SKM-1 (cell line): ENCODE measurements at regions not wholly inside any gene's neighbourhood (a gene's known extent, or its start where the extent isn't known, plus 50 kb on each side); places are given as distances from the start of the nearest gene placed in this dataset.

ENCODE experiments used
- DNase-seq: peaks from one replicate; lab custom pipeline; 2025; ENCODE audit not compliant: unreplicated experiment; lab: John Stamatoyannopoulos, UW

DNA sequence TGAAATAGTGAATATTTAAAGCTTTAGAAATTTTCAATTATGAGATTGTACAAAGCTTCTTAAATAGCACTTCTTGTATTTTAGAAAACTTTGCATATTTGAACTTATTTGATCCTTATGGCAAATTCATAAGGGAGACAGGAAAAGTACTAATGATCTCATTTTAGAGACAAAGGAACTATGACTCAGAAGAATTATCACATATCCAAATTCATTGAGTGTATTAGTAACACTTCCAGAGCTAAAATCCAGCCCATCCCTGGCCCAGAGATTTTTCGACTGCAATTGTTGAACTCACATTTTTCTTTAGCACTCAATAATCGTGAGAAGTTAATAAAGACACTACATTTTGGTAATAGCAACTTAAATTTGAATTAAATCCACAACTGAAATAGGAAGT lies 704.3 kb downstream of the EPM2A start:
- DNase-seq = no peak

DNA sequence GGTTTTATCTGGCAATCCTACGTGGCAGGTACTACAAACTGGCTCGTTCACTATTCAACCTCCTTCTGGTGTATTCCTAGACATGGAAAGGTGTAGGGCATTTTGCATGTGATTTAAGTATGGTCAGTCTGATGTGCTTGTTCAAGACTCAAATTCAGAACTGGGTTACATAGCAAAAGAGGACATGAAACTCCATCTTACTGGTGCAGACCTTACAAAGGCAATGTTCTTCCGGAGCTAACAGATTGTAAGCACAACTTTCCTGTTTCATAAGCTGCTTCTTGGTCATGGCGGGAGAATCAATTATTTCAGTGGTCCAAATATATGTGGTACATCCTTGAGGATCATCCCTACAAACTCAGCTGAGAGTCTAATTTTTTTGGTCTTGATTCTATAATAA lies 703.4 kb downstream of the EPM2A start:
- DNase-seq = no peak

DNA sequence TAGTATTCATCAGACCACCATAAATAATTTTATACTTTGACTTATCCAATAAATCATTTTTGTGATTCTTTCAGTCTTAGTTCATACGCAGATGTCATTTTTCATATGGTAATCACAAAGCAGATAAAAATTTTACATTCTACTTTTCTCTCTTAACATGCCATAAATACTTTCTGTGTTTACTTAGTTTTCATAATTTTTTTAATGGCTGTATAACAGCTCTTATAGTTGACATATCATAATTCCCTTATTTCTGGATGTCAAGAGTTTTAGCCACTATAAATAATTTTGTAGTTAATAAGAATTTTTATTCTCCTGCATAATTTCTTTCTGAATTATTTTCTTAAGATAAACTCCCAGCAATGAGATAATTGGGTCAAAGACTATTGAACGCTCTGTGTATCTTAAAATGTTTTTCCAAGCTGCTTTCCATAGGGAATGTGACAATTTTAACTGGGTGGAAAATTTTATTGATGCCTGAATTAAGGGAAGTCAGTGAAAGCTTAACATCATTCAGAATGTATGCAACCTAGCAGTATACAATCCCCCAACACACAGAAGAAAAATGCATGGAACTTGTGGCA lies 702.7 kb downstream of the EPM2A start:
- no peak for DNase-seq

DNA sequence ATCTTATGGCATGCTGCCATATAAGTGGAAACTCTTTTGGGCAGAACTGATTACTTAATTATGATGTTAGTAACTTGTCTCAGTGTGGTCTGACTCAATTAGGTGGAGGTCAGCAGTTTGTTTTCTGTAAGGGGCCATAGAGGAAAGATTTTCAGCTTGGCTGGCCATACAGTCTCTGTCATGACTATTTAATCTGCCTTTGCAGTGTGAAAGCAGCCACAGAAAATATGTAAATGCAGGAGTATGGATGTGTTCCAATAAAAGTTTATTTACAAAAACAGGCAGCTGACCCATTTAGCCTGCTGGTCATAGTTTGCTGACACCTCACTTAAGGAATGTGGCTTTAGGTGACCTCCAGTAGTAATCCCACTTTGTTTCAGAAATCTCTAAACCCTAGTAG lies 700.7 kb downstream of the EPM2A start:
- DNase-seq = no peak

DNA sequence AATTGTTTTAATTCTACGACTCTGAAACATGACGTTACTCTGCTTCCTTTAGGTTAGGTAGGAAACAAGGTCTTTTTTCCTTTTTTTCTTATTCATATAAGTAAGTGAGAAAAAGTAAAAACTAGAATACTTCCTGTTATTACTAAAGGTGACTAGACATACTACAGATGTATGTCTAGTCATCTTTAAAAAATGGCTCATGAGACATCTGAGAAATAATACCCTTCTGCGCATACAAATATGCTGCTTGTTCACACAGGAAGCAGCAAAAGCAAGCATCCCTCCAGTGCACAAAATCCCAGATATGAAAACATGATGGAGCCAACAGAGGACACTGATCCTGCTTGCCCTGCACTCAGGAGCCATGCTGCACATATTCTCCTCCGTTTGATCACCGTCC lies 699.1 kb downstream of the EPM2A start:
- DNase-seq = no peak

DNA sequence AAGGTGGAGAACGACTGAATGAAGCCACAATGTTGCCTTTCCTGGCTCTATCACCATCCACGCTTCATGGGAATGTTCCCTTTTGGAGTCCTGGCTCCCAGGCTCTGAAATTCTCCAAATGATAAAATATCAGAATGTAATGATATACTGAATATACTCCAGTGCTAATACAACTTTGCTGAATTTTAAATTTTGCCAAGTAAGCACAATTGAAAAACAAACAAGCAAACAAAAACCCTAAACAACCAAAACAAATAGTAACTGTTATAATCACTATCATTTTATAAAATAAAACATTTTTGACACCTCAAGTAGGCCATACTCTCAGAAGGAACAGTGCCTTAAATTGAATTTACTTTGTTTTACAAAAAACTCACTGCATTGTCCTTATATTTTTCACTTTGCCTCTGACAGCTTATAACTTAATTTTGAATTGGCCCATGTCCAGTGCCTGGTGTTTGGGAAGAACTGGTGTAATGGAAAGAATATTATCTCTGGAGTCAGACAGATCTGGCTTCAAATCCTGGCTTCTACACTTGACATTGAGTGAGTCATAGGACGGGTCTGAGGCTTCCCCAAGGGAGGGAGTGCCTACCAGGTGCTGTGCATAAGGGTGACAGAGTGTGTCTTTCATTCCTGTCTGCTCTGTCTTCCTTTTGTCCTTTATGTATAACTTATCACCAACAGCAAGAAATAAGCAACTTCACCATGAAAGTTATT lies 698.3 kb downstream of the EPM2A start:
- DNase-seq = no peak

DNA sequence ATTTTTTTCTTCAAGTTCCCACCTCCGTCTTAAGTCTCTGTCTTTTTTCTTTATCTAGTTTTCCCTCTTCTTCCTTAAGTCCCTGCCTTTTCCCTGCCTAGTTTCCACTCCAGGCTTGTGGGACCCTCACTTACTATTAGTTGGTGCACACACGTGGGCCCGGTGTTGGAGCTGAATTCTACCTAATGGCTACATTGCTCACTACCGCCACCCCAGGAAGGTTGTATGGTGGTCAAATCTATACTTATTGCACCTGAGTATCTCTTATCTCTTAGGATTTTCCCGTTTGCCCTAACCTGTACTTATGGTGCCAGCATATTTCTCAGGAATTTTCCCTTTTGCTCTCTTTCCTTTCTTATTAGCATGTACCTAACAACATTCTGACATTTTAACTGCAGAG lies 692.8 kb downstream of the EPM2A start:
- no peak for DNase-seq

DNA sequence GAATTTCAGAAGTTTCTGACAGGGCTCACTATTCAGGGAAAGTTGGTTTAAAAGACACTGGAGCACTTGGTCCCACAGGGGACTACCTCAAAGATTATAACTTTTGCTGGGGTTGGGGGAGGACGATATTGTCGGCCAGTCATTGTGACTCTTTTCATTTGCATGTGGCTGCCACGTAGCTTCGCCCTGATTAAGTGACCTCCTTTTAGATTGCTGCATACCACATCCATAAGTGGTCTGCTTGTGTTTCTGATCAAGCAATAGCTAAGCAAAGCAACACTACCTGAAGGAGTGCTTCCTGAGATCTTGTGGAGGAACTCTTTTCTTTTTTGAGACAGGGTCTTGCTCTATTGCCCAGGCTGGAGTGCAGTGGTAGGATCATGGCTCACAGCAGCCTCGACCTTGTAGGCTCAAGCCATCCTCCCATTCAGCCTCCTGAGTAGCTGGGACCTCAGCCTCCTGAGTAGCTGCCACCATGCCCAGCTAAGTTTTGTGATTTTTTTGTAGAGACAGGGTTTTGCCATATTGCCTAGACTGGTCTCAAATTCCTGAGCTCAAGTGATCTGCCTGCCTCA lies 691.3 kb downstream of the EPM2A start:
- DNase-seq = no peak

DNA sequence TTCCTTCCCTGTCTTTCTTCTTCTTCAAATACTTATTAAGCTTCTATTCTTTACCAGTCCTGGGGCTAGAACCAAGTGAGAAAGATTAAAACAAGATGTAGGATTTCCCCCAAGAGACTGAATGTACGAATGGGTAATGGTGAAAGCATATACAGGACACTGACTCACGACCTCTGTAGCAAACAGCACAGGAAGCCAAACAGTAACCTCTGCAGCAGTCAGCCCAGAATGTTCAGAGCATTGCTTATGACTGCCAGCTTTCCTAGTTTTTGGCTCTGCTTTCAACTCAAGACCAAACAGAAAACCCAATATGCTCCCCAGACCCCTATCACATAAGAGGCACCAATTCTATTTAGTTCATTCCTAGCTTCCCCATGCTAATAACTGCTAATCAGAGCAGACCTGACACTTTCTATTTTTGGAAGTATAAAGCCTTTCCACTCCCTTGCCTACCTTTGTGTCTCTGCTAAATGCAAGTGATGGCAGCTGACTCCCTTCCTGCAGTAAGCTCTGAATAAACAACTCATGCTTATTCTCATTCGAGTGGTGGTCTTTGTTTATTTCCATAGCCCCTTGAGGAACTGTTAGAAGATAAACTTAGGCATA lies 690.6 kb downstream of the EPM2A start:
- DNase-seq = no peak

DNA sequence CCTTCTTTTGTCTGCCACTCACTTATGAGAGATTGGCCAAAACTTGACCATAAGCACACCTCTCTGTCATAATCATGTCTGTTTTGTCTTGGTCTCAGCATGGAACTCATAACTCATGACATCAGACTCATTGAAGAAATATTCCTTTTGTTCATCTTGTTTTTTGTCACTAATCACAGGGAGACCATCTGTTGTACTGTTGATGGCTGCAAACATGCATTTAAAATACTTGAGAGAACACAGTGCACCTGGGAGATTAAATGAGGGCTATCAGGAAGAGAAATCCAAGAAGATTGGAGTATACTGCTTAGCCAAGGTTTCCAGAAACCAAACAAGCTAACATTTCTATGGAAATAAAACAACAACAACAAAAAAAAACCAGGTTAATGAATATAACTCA lies 689.7 kb downstream of the EPM2A start:
- DNase-seq = no peak

DNA sequence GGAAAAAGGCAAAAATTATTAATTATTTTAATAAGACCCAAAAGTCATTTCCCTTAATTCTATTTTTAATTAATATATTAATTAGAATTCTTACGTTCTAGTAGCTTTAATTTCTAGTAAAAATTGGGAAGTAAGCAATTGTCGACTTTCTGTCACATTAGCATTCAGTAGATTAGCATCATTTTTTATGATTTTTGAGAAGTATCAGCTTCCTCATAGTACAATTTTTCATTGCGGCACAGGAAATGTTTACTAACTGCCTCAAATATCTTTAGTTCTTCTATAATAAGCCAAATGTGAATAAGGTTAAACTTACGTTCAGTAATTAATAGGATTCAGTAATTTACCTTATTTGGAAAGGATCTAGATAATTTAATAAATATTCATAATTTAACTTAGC lies 687.4 kb downstream of the EPM2A start:
- DNase-seq = no peak

DNA sequence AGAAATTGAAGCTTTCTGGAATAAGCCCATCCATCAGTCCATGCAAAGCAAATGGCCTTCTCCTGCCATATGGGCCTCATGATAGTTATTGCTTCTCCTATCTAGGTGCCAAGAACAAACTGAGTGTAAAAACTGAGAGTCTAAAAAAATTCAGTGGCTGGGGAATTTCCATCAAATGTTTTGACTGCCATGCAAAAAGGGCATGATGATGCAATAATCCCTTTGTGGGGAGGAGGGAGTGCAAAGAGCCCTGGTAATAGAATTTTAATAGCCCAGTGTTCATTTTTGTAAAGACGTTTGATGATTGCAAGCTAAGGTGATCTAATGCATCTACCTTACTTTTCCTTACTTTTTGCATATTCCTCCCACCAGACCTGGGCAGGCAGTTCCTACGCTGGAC lies 683.7 kb downstream of the EPM2A start:
- DNase-seq = no peak

DNA sequence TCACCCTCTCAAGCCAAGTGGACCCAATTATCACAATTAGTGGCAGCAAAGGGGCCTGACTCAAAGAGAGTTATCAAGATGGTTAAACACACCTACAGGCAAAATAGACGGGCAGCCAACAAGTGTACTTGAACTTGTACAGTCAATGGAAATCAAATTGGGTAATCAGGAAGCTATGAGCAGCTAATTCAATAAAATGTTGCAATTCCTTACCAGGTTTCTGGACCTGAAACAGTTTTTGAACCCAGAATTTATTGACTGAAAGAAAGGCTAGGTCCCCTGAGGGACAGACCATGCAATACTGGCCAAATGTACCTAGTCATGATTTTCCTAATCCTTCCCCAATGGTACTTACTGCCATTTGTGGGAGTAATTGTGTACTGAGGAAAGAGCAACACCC lies 679.8 kb downstream of the EPM2A start:
- no peak for DNase-seq

DNA sequence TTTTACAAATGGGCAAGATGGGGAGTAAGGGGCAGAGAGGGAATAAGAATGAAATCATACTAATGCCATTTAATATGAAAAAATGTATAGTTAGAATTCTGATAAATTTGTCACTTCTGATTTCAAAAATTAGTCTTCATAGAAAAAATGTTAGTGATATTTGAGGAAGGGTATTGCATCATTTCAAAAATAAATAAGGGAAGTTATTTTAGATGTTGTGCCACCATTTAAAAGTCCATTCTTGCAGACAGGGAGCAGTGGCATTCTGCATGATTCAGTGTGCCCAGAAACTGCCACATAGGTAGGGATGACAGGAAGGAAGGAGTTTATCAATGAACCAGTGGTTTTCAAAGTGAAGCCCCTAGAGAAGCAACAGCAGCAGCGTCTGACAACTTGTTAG lies 674.6 kb downstream of the EPM2A start:
- DNase-seq = no peak

DNA sequence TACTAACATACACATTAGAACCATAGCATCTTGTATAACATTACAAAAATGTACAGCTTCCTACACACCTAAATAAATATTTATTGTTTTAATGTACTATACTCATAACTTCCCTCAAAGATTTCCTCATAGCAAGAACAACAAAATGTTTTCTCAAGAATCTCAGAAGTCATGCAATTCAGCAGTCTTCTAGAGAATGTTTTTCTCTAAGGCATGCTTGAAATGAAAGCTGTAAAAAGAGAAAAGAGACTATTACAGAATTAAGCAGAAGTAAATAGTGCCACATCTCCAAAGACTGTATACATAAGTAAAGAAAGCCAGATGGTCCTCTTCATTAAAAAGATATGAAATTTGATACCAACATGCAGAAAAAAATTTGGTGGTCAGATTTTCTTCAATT lies 672.2 kb downstream of the EPM2A start:
- DNase-seq = no peak

DNA sequence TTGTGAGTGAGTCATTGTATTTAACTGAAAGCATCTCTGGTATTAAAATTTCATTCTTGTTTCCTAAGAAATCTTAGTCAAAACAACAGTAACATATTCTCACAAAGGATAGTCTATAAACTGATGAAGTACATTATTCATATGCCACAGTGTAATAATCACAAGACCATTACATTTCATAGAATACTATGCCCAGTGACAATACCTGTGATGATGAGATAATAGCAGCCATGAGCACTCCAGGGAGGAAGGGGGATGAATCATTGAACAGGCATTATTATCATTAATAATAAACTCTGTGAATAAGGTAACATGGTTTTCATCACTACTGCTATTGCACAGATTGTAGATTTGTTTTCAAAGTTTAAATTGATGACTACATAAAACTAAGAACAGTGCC lies 667.9 kb downstream of the EPM2A start:
- DNase-seq = no peak

DNA sequence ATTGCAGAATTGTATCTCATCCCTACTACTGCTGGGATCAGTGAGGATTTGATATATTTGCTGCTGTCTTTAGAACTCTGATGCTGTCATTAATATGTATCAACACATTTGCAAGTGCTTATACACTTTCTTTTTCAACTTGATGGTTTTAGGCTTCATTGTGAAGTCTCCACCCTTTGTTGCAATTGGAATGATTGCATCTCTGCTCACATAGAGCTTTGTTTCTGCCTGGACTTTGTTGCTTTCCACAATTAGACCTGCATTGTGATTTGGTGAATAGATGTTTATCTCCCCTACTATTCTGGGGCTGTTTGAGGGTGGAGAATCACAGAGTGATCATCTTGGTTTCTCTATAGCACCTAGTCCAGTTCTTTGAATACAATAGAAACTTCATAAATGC lies 666.7 kb downstream of the EPM2A start:
- no peak for DNase-seq

DNA sequence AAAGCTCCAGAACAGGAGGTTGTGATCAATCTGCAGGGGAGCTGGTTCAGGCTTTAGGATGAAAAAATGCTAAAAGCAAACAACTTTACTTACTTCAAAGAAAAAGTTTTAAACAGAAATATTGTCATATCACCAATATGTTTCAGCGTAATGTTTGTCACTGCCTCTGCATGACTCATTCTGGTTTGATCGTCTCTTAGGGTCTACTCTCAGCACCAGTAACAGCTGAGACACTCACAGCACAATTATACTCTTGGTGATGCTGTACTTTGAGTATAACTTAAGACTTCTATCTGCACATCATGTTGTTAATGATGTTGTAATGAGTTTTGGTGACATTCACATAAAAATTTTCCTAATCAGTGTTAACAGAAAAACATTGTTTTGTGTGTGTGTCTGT lies 665.4 kb downstream of the EPM2A start:
- no peak for DNase-seq

DNA sequence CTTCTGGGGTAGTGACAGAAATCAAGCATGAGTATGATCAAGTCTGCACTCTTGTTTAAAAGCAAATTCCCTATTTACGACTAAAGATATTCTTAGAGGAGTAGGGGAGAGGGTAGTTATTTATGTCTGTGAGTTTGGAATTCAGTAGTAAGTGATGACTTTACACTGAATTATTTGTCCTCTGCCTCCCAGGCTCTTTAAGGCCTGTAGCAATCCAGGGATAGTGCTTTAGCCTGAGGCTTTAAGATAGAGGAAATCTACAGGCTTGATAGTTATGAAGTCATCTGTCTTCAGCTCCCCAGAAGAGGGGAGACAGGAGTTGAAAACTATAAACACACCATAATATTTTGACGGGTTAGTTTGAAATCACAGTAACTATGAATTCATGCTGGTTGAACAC lies 664.5 kb downstream of the EPM2A start:
- DNase-seq = no peak

DNA sequence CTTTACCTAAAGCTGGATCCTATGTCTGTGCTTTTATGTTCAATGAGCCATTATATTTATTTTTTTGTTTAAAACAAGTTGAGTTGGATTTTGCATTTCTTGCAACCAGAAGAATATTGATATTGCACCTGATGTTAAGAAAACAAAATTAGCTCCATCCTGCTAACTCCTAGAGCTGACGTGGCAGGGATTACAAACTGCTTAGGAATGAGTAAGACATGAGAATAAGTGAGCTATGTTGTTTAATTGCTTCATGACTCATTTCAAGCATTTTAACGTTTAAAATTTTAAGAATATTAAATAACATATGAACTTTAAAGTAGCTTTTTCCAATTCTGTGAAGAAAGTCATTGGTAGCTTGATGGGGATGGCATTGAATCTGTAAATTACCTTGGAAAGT lies 663.5 kb downstream of the EPM2A start:
- DNase-seq = no peak

DNA sequence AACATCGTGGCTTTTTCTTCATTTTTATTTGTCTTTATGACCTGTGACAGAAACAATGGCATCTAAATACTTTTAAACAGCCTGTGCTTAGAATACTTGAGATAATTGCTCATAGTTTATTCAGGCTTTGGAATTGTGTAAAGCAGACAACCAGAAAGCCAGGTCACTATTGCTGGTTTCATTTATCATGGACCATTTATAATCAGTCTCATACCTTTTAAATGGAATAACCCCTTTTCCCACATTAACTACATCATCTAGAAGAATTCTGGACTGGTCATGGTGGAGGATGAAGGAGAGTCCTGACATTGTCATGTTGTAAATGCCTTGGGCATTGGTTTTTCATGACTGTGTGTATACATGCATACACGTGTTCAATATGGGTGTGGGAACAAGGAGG lies 661.5 kb downstream of the EPM2A start:
- no peak for DNase-seq

DNA sequence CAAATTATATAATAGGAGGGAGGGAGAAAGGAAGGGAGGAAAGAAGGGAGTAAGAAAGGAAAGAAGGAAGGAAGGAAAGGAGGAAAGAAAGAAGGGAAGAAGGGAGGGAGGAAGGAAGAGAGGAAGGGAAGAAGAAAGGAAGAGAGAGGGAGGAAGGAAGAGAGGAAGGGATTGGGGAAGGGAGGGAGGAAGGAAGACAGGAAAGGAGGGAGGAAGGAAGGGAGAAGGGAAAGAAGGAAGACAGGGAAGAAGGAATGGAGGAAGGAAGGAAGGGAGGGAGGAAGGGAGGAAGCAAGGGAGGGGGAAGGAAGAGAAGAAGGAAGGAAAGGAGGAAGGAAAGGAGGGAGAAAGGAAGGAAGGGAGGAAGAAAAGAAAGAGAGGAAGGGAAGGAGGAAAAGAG lies 660.5 kb downstream of the EPM2A start:
- no peak for DNase-seq

DNA sequence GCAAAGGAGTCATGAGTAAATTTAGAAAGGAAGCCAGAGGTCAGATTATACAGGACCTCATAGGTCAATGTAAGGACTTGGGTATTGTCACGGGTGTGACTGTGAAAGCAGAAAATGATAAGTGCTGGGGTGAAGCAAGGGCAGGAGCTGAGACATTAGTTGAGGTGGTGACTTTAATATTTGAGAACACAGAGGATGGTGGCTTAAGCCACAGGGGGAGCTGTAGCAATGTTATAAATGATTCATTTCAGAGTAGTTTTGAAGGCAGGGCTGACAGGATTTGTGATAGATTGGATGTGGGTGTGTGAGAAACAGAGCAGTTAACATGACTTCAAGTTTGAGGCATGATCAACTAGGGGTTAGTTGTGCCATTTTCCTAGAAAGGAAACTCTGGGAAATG lies 659.9 kb downstream of the EPM2A start:
- DNase-seq = no peak
